Activated T-cell treated with anti-CD3 and anti-CD28 coated beads for 48 hours (primary cell): ENCODE measurements at regions not wholly inside any gene's neighbourhood (a gene's known extent, or its start where the extent isn't known, plus 50 kb on each side); places are given as distances from the start of the nearest gene placed in this dataset.

ENCODE experiments used
- DNase-seq: peaks from one replicate; pipeline ENCODE4 v3.0.0-alpha.2; 2020; ENCODE audit warnings: low read depth

DNA sequence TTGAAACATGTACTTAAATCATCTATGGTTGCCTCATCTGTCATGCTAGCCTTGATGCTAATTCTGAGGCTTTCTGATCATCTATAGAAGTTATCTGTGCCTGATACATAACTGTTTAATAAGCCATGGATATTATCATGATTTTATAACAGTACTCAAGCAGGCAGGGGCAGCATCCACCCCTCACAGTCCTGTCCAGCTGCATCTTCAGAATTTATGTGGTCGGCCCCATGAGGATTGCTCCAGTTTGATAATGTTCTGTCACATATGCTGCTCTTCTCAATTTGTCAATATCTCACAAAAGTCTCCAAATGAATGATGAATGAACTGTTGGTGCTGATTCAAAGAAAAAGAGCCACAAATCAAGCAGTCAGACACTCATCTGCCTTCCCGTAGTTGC lies 335.1 kb upstream of the POM121L12 start:
- DNase-seq: no peak

DNA sequence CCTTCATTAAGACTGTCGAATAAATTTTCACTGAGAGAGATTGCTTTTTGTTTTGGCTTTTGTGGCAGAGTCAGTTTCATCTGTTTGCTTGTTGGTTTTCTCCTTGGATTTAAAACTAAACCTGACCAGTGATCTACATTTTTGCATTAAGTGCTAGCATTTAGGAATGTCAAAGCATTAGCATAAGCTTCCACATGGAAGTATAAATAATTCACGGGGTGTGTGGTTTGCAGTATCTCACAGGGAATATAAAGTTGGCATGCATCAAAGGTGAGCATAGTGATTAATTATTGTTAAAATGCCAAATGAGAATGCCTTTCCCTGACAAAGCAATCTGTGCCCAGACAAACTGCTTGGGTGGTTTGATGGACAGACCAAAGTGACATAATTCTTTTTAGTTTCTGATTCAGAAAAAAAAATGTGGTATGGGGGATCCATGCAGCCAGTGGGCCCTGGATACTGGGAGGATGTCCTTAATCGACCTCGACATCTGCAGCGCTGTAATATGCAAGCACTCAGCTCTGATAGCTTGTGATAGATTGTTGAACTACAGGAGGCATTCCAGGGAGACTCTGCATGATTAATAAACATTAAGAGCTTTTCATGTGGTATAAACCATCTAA lies 339.3 kb upstream of the POM121L12 start:
- DNase-seq: no peak

DNA sequence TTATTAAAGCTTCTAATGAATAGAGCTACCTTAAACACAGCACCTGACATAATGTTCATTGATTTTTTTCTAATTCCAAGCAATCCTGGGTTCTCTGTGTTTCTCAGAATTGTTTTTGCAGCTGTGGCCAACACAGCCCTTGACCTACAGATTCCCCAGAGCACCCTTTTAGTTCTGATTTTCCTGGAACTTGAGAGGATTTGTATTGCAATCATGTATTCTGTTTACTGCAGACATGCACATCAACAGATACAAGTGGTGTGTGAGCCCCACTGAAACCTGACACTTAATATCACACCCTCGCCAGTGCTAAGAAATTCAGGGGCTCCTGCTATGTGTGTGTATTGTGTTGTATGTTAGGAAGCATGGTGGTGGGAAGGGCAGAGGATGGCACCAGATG lies 344.2 kb upstream of the POM121L12 start:
- DNase-seq: no peak

DNA sequence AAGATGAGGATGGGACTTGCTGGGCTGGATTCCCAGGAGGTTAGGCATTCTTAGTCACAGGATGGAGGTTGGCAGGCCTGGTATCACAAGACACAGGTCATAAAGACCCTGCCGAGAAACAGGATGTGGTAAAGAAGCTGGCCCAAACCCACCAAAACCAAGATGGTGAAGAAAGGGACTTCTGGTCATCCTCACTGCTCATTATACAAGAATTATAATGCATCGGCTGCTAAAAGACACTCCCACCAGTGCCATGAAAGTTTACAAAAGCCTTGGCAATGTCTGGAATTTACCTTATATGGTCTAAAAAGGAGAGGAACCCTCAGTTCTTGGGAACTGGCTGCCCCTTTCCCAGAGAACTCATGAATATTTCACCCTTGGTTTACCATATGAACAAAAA lies 345.5 kb upstream of the POM121L12 start:
- no peak for DNase-seq

DNA sequence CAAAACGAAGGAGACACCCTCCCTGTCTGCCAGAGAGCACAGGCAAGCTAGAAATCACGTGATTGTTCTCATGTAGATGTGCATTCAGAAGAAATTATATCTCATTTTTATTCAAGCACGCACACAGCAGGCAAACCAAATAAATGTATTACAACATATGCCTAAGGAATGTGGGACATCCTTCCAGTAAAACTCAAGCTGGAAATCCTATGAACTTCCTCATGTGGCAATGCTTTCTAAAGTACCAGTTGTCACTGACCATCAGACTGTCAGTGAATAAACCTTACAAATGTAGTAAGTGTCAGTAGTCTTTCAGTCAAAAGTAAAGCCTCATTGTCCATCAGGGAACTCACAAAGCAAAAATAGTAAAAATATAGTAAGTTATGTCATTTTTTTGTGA lies 350.1 kb upstream of the POM121L12 start:
- no peak for DNase-seq

DNA sequence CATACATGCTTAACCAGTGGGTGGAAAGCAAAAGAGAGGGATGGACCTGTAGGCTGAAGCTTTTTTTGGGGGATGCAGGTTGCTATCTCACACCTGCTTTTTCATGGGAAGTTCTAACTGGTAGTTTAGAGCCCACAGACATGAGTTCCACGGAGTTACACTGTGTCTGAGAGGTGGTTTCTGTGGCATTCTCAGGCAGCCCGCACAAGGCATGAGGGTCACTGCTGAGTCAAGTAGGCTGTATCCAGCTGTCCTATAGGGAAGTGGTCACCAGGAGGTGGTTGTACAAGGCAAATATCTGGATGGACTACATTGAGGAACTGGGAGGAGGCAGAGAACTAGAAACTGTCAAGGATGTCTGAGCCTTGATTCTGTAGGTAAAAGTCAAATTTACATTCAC lies 351.0 kb upstream of the POM121L12 start:
- no peak for DNase-seq

DNA sequence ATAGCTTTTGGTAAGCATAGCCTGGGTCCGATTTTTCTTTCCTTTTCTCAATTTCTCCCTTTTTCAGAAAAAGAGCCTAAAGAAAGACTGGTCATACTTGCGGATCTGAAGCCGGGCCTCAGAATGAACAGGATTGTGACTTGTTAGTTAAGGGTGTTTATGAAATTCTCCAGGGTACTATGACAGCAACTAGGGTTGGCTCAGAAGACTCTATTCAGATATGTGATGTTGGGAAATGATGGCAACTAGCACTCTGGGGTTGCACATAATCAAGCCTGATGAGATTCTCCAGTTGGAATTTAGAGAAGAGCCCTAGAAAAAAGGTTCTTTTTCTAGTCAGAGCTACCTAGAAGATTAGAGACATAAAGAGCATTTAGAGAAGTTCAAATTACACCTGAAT lies 352.4 kb upstream of the POM121L12 start:
- no peak for DNase-seq

DNA sequence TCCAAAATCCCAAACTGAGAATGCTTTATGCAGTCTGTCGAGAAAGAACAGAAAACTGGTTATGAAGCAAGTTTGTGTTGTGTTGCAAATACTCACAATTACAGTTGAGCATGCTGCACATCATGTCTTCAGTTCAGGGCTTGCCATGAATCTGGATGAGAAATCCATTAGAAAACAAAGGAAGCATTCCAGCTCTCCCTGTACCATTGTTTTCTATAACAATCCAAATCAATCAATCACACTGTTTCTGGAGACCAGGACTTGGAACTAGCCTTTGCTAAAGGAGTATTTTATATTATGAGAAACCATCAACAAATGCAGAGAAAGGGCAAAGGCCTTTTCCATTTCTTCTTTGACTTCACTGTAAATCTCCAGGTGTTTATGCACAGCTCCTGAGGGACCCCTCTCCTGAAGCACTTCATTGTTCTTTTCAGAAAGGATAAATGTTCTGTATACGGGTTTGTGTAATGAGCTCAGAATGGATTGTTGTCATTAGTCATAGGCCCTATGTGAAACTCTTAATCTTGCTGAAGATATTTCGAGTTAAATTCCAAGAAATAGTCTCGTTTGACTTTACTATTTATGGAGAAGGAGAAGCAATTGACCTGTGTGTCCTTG lies 364.7 kb upstream of the POM121L12 start:
- DNase-seq: no peak

DNA sequence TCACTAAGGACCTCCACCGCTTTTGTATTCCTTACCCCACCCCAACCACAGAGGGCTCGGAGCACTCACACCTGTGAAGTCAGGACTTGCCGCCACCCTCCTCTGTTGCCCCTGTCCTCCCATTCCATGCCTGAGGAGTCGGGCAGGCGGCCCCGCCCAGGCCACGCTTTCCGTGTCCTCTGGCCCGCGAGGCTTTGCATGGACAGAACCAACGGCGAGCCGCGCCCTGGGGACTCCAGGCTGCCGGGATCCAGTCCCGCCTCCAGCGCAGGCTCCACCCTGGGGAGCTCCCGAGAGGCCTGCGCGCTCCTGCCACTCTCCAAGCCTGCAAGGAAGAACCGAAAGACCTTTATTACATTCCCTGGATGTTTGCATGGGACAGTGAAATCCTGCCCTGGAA lies 366.4 kb upstream of the POM121L12 start:
- DNase-seq: no peak

DNA sequence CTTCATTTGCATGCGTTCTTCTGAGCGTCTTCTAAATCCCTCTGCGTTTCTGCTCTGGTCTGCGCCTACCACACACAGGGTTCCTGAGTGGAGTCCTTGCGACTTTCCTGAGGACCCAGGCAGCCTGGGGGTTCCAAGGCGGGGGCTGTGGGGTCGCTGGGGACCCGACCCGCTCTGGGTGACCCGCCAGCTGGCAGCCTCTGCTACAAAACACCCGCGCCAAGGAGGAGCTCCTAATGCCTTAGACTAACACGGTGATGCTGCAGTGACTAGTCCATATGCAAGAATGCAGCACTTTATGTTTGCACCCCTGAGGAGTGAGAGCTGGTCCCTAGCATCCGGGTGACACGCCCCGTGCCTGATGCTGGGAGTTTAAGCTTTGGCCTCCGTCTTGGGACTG lies 367.0 kb upstream of the POM121L12 start:
- no peak for DNase-seq

DNA sequence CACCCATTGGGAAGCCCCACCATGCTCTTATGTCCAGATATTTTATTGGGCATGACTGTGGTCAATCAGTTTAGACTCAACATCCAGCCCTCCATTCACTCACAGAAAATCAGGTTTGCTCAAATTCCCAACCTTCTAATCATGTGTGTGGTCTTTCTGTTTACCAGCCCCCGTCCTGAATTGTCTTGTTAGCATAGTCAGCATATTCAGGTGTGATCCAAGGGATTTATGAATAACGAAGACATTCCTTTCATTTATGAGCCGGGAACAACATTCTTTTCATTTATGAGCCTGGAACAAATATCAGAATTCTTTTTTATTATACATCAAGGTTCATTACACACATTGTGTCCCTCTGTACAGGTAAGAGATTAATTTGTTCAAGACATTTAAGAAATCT lies 376.3 kb upstream of the POM121L12 start:
- DNase-seq: no peak

DNA sequence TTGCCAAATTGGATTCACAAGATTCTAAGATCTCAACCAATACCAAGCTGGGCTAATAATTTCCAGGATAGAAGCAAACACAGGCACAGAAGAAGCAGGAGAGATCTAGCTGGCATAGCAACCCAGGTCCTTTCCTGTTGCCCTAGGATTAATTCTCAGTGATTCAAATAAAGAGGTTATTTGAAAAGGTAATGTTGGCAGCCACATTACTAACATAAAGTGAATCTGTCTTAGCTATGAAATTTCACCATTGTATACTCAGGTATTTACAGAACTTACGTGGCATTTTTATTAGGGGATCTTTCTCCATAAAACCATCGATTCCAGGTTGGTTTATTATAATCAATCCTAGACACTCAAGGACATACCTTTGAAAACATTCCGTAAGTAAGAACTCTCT lies 379.3 kb upstream of the POM121L12 start:
- DNase-seq: no peak

DNA sequence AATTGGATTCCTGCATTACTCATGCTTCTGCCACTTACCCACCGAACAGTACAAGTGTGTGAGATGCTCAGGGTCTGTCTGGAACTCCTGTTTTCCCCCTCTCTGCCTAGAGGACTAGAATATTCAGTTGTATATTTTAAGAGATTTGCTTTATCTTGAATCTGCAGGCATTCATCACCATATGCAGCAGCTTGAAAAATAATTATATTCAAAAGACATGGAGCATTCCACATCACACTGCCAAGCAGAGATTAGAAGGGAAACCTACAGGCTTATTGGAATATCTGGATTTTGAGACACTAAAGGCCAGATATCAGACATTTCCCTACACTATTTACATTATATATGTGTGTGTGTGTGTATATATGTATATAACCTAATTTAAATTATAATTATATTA lies 382.8 kb upstream of the POM121L12 start:
- DNase-seq: no peak

DNA sequence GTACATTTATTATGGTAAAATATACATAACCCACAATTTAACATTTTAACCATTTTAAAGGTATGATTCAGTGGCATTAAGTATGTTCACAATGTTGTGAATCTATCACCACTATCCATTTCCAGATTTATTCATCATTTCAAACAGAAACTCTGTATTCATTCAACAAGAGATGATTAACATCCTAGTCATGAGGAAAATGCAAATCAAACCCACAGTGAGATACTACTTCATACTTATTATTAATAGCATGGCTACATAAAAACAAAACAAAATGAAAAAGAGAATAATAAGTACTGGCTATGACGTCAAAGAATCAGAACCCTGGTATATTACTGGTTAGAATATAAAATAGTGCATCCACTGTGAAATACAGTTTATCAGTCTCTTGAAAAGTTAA lies 386.6 kb upstream of the POM121L12 start:
- no peak for DNase-seq

DNA sequence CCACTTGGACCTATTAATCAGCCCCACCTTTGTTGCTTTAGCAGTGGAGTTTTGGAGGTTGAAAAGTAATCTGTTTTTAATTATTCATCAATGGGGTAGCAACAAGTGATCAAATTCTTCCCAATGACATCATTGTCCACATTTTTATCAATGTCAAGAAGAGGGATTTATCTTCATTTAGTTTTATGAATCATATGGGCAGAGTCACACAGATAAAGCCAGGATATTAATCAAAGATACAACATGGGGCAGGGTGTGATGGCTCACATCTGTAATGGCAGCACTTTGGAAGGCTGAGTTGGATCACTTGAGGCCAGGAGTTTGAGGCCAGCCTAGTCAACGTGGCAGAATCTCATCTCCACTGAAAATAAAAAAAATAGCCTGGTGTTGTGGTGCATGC lies 388.4 kb upstream of the POM121L12 start:
- no peak for DNase-seq

DNA sequence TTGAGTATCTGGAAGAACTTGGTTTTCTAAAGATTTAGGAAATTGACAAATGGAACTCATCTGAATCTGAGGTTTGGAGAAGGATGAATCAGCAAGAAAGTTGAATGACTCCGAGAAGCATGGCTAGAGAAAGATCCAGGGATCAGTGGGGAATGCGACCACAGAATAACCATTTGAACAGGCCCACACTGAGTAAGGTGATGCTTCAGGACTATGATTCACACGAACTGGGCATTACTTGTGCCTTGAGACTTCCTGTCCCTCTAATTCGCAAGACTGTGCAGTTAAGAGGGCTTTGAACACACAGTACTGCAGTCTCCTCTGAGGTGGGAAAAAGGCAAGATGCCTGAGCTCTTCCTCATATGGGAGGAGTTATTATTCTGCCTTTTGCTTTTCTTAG lies 395.5 kb upstream of the POM121L12 start:
- DNase-seq: no peak

DNA sequence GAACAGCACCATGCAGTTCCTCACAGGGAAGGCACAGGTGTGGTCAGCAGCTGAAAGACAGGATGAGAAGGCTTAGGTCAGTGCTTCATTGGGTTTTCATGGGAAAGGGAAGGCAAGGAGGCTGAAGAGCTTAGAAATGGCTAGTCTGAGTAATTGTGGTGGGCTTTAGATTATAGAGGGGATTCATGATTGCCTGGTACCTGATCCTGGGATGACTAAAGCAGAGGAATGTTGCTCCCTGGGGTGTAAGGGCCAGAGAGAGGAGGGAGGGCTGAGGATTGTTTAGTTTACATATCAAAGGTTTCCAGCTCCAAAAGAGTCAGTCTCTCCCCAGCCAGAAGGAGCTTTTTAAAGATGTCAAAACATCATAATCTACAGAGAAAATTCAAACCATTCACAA lies 396.3 kb upstream of the POM121L12 start:
- no peak for DNase-seq

DNA sequence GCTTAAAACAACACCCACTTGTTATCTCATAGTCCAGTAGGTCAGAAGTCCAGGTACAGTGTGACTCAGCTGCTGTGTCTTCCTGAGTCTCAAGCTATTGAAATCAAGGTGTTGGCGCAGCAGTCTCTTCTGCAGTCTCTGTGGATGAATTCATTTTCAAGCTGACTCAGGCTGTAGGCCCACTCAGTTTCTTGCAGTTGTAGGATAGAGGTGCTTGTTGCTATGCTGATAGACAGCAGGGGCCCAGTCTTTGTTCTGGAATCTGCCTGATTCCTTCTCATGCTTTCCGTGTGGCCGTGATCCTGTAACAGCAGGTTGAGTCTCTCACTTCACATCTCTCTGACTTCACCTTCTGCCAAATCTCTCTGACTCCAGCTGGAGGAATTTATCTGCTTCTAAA lies 400.4 kb upstream of the POM121L12 start:
- DNase-seq: no peak

DNA sequence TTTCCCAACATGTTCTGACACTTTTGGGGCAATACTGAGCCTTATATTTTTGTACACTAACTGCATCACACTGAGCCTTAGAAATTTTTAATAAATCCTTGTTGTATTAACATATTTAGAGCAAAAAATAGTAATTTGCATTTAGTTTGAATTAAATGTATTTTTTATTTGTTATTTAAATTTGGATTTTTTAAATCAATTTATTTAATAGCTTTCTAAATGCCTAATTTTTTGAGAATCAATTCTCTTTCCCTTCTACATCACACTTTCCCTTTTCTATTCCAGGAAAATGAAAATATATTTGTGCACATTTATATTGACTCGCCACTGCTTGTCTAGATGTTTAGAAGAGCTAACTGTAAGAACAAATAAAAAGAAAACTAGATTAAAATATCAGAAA lies 414.6 kb upstream of the POM121L12 start:
- no peak for DNase-seq

DNA sequence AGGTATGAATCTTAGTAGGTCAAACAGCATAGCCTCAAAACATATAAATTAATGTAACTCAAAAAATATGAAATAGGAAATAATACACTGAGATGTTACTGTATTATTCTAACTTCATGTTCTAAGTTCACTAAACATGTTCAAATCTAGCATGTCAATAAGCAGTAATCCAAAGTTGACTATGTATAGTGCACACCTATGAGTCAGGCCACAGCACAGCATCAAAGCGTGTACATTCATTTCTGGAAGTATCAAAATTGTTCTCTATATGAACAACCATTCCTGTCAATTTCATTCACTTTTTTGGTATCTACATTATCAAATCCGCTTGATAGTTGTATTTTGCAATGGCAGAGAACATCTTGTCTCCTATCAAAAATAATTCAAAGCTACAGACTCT lies 418.9 kb upstream of the POM121L12 start:
- no peak for DNase-seq

DNA sequence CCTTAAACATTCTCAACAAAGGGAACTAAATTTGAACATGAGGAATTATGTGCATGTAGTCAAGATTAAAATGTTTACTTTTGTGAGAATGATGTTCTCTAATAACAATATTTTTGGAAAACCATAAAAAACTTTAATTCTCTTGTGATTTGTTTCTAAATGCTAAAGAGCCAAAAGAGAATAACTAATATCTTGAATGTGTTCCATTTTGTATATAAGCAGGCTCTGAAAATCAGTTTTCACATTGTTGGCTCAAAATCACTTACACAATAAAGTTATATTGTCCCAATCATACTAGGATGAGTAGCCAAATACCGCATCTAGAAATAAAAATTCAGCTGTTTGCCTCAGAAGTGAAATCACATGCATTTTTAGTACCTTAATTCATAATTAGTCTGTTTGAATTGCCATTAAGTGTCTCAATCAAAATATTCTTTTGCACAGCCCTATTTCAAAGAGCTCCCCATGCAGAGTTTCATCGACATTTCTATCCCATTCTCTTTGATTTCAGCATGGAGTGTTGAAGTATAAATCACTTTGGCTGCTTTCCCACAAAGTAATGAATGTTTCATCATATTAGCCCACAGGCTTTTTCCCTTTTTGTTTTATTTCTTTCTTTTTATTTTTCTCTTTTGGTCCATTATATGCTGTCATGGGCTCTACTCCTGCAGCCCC lies 420.3 kb upstream of the POM121L12 start:
- no peak for DNase-seq

DNA sequence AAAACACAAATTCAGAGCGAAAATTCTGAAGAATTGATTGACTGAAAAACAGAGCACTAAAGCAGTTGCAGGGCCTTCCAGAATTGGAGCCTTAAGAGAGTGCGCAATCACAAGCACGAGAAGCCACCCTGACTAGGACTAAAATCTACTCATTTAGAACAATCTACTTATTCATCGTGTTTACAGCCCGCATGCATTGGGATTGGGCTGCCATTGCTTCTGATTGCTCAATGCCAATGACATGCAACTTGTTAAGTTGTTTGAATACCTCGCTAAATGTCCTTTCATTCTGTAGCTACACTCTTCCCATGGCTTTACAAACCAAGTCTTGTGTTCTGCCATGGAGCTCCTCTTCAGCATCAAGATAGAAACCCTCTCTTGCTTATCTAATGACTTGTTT lies 425.9 kb upstream of the POM121L12 start:
- DNase-seq: no peak

DNA sequence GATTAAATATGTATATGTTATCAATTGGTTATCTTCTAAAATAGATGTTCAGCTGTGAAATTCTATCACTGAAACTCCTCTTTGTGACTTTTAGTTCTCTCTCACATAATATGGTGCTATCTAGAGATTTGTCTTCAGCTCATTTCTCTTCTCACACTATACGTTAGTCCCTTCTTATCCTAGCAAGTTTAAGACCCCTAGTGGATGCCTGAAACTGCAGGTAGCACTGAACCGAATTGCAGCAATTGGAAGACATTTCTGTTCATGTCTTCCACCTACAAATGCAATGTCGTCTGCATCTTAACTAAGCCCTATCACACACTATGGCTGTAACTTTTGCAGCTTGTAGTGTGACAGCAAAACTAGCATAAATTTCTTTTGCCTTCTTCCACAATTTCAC lies 442.7 kb upstream of the POM121L12 start:
- no peak for DNase-seq

DNA sequence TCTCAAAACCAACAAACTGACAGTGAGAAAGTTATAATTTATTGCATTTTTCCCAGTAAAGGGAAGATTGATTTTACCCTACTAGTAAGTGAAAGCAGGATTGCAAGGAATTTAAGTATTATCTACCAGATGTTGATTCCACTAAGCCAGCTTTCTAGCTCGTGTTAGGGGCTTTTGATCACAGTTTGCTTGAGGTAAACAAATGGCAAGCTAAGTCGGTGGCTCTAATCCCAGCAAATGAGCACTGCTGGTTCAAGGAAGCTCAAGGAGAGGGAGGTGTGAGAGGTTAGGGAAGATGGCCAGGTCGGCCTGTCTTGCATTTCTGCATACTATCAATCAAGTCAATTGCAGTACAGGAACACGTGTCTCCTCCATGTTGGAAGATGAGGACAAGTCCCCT lies 448.7 kb upstream of the POM121L12 start:
- DNase-seq: no peak
